ENCODE measurements at regions not wholly inside any gene's neighbourhood (a gene's known extent, or its start where the extent isn't known, plus 50 kb on each side); places are given as distances from the start of the nearest gene placed in this dataset.

- no peak for DNase-seq (ENCODE audit: low read depth in 4 of 4, low spot score in 3 of 4)
Observed at GRCh38 chr5:113792806-113793205, 279.3 kb downstream of the YTHDC2 start.

- no peak for DNase-seq (ENCODE audit: low read depth in 4 of 4, low spot score in 3 of 4)
Observed at GRCh38 chr5:113794981-113795380, 281.5 kb downstream of the YTHDC2 start.

GRCh38 chr5:113800686-113801085 lies 287.2 kb downstream of the YTHDC2 start:
- DNase-seq (ENCODE audit: low read depth in 4 of 4, low spot score in 3 of 4): no peak

- DNase-seq (ENCODE audit: low read depth in 4 of 4, low spot score in 3 of 4): no peak
Observed at GRCh38 chr5:113804264-113804663, 290.8 kb downstream of the YTHDC2 start.

- DNase-seq (ENCODE audit: low read depth in 4 of 4, low spot score in 3 of 4): no peak
Observed at GRCh38 chr5:113804943-113805342, 291.4 kb downstream of the YTHDC2 start.

GRCh38 chr5:113806250-113806649 lies 292.8 kb downstream of the YTHDC2 start:
- no peak for DNase-seq (ENCODE audit: low read depth in 4 of 4, low spot score in 3 of 4)

- no peak for DNase-seq (ENCODE audit: low read depth in 4 of 4, low spot score in 3 of 4)
Observed at GRCh38 chr5:113806904-113807303, 293.4 kb downstream of the YTHDC2 start.

GRCh38 chr5:113807427-113807991 lies 294.0 kb downstream of the YTHDC2 start:
- no peak for DNase-seq (ENCODE audit: low read depth in 4 of 4, low spot score in 3 of 4)

GRCh38 chr5:113808956-113809355 lies 295.5 kb downstream of the YTHDC2 start:
- no peak for DNase-seq (ENCODE audit: low read depth in 4 of 4, low spot score in 3 of 4)

- no peak for DNase-seq (ENCODE audit: low read depth in 4 of 4, low spot score in 3 of 4)
Observed at GRCh38 chr5:113809626-113810025, 296.1 kb downstream of the YTHDC2 start.

- no peak for DNase-seq (ENCODE audit: low read depth in 4 of 4, low spot score in 3 of 4)
Observed at GRCh38 chr5:113813466-113813865, 300.0 kb downstream of the YTHDC2 start.

GRCh38 chr5:113817683-113818082 lies 304.2 kb downstream of the YTHDC2 start:
- no peak for DNase-seq (ENCODE audit: low read depth in 4 of 4, low spot score in 3 of 4)

- DNase-seq (ENCODE audit: low read depth in 4 of 4, low spot score in 3 of 4): no peak
Observed at GRCh38 chr5:113823696-113824095, 310.2 kb downstream of the YTHDC2 start.

GRCh38 chr5:113824307-113824706 lies 310.8 kb downstream of the YTHDC2 start:
- no peak for DNase-seq (ENCODE audit: low read depth in 4 of 4, low spot score in 3 of 4)

GRCh38 chr5:113825176-113825575 lies 311.7 kb downstream of the YTHDC2 start:
- no peak for DNase-seq (ENCODE audit: low read depth in 4 of 4, low spot score in 3 of 4)

- no peak for DNase-seq (ENCODE audit: low read depth in 4 of 4, low spot score in 3 of 4)
Observed at GRCh38 chr5:113846941-113847340, 333.4 kb downstream of the YTHDC2 start.

- no peak for DNase-seq (ENCODE audit: low read depth in 4 of 4, low spot score in 3 of 4)
Observed at GRCh38 chr5:113864437-113864836, 350.9 kb downstream of the YTHDC2 start.

- no peak for DNase-seq (ENCODE audit: low read depth in 4 of 4, low spot score in 3 of 4)
Observed at GRCh38 chr5:113866763-113867162, 353.3 kb downstream of the YTHDC2 start.

- DNase-seq (ENCODE audit: low read depth in 4 of 4, low spot score in 3 of 4): no peak
Observed at GRCh38 chr5:113869611-113870010, 356.1 kb downstream of the YTHDC2 start.

GRCh38 chr5:113871972-113872371 lies 358.5 kb downstream of the YTHDC2 start:
- no peak for DNase-seq (ENCODE audit: low read depth in 4 of 4, low spot score in 3 of 4)

GRCh38 chr5:113875096-113875495 lies 361.6 kb downstream of the YTHDC2 start:
- DNase-seq (ENCODE audit: low read depth in 4 of 4, low spot score in 3 of 4): no peak

GRCh38 chr5:113891491-113891890 lies 378.0 kb downstream of the YTHDC2 start:
- no peak for DNase-seq (ENCODE audit: low read depth in 4 of 4, low spot score in 3 of 4)

- DNase-seq (ENCODE audit: low read depth in 4 of 4, low spot score in 3 of 4): no peak
Observed at GRCh38 chr5:113896789-113897188, 383.3 kb downstream of the YTHDC2 start.

Data from left renal pelvis (tissue), 4 donors.